H9 (cell line): ENCODE measurements at regions not wholly inside any gene's neighbourhood (a gene's known extent, or its start where the extent isn't known, plus 50 kb on each side); places are given as distances from the start of the nearest gene placed in this dataset.

Experiments used
- DNase-seq: peaks from one replicate; pipeline ENCODE4 v3.0.0-alpha.2; 2017
- H2AFZ ChIP-seq: one replicate; pipeline ENCODE4 v1.6.1; 2013; ENCODE audit warnings: mild to moderate bottlenecking, low read length, control low read depth, moderate library complexity
- H2AK5ac ChIP-seq: 2 replicates; pipeline ENCODE4 v1.6.1; 2013; ENCODE audit warnings: low read length, control low read depth, mixed read lengths; ENCODE audit not compliant: insufficient read length
- H2BK120ac ChIP-seq: one replicate; pipeline ENCODE4 v1.6.1; 2013; ENCODE audit warnings: low read depth, mild to moderate bottlenecking, low read length, control low read depth, inconsistent platforms; ENCODE audit not compliant: poor library complexity, severe bottlenecking
- H2BK12ac ChIP-seq: 2 replicates; pipeline ENCODE4 v1.6.1; 2013; ENCODE audit warnings: low read length, control low read depth, mixed read lengths, low read depth; ENCODE audit not compliant: insufficient read length
- H2BK15ac ChIP-seq: 2 replicates; pipeline ENCODE4 v1.6.1; 2013; ENCODE audit warnings: low read depth, low read length, control low read depth
- H2BK20ac ChIP-seq: one replicate; pipeline ENCODE4 v1.6.1; 2013; ENCODE audit warnings: low read depth, mild to moderate bottlenecking, low read length, control low read depth, inconsistent platforms; ENCODE audit not compliant: poor library complexity, severe bottlenecking
- H2BK5ac ChIP-seq: 2 replicates; pipeline ENCODE4 v1.6.1; 2013; ENCODE audit warnings: low read length, control low read depth, mixed read lengths; ENCODE audit not compliant: insufficient read length
- H3K14ac ChIP-seq: 2 replicates; pipeline ENCODE4 v1.6.1; 2013; ENCODE audit warnings: low read length, control low read depth; ENCODE audit not compliant: insufficient read depth
- H3K18ac ChIP-seq: 2 replicates; pipeline ENCODE4 v1.6.1; 2013; ENCODE audit warnings: low read depth, mild to moderate bottlenecking, mixed read lengths, low read length, control low read depth; ENCODE audit not compliant: insufficient read length
- H3K23ac ChIP-seq: 2 replicates; pipeline ENCODE4 v1.6.1; 2013; ENCODE audit warnings: low read length, control low read depth, mixed read lengths, low read depth; ENCODE audit not compliant: insufficient read length
- H3K23me2 ChIP-seq: 2 replicates; pipeline ENCODE4 v1.6.1; 2013; ENCODE audit warnings: low read depth, mild to moderate bottlenecking, mixed read lengths, low read length, control low read depth; ENCODE audit not compliant: insufficient read length, poor library complexity, severe bottlenecking
- H3K27ac ChIP-seq: 2 replicates; pipeline ENCODE4 v1.5.1; 2013; ENCODE audit warnings: low read length, control low read depth, mixed read lengths, low read depth; ENCODE audit not compliant: insufficient read length
- H3K27me3 ChIP-seq: 2 replicates; pipeline ENCODE4 v1.6.1; 2013; ENCODE audit warnings: low read length, control low read depth, inconsistent platforms; ENCODE audit not compliant: insufficient read depth
- H3K4ac ChIP-seq: 2 replicates; pipeline ENCODE4 v1.6.1; 2013; ENCODE audit warnings: low read depth, mild to moderate bottlenecking, control low read depth, inconsistent platforms, low read length, moderate library complexity
- H3K4me1 ChIP-seq: 2 replicates; pipeline ENCODE4 v1.6.1; 2013; ENCODE audit warnings: low read length, control low read depth, inconsistent platforms; ENCODE audit not compliant: insufficient read depth
- H3K4me2 ChIP-seq: 2 replicates; pipeline ENCODE4 v1.6.1; 2013; ENCODE audit warnings: low read length, control low read depth, mixed read lengths; ENCODE audit not compliant: insufficient read length, insufficient read depth
- H3K56ac ChIP-seq: 2 replicates; pipeline ENCODE4 v1.6.1; 2013; ENCODE audit warnings: low read depth, mild to moderate bottlenecking, mixed read lengths, low read length, control low read depth; ENCODE audit not compliant: insufficient read length
- H3K79me1 ChIP-seq: 2 replicates; pipeline ENCODE4 v1.6.1; 2013; ENCODE audit warnings: low read depth, mild to moderate bottlenecking, moderate library complexity, low read length, control low read depth, inconsistent platforms; ENCODE audit not compliant: insufficient read depth, poor library complexity, severe bottlenecking
- H3K79me2 ChIP-seq: 2 replicates; pipeline ENCODE4 v1.6.1; 2013; ENCODE audit warnings: low read length, control low read depth, inconsistent platforms; ENCODE audit not compliant: insufficient read depth
- H3K9ac ChIP-seq: 2 replicates; pipeline ENCODE4 v1.6.1; 2013; ENCODE audit warnings: low read length, control low read depth, mixed read lengths; ENCODE audit not compliant: insufficient read length; ENCODE audit errors: extremely low read depth
- H3K9me3 ChIP-seq: one replicate; pipeline ENCODE4 v1.6.1; 2013; ENCODE audit warnings: low read depth, low read length, inconsistent platforms; ENCODE audit not compliant: control insufficient read depth
- H3T11ph ChIP-seq: one replicate; pipeline ENCODE4 v1.6.1; 2013; ENCODE audit warnings: mild to moderate bottlenecking, low read length, control low read depth, inconsistent platforms
- H4K20me1 ChIP-seq: one replicate; pipeline ENCODE4 v1.6.1; 2013; ENCODE audit not compliant: control insufficient read depth, insufficient read length, insufficient read depth
- H4K5ac ChIP-seq: 2 replicates; pipeline ENCODE4 v1.6.1; 2013; ENCODE audit warnings: low read depth, mild to moderate bottlenecking, mixed read lengths, low read length, control low read depth; ENCODE audit not compliant: insufficient read length
- H4K8ac ChIP-seq: replicated peaks from 2 replicates; pipeline ENCODE4 v1.6.1; 2013; ENCODE audit warnings: low read length, control low read depth, mixed read lengths, low read depth; ENCODE audit not compliant: insufficient read length
- H4K91ac ChIP-seq: 2 replicates; pipeline ENCODE4 v1.6.1; 2013; ENCODE audit warnings: low read depth, mild to moderate bottlenecking, moderate library complexity, mixed read lengths, low read length, control low read depth; ENCODE audit not compliant: insufficient read length
- H3K27ac Mint-ChIP-seq, 3 experiments: 2 replicates in 2 of 3; 3 replicates in 1 of 3; pipeline ENCODE4 v1.8.0; 2020 to 2021; ENCODE audit warnings: mixed read lengths in 3 of 3, mild to moderate bottlenecking in 1 of 3, moderate library complexity in 1 of 3
- H3K27me3 Mint-ChIP-seq: 2 replicates; pipeline ENCODE4 v1.8.0; 2021; ENCODE audit warnings: low read depth, mild to moderate bottlenecking, moderate library complexity, mixed read lengths
- H3K36me3 Mint-ChIP-seq, 3 experiments: 2 replicates in 2 of 3; 3 replicates in 1 of 3; pipeline ENCODE4 v1.8.0; 2020 to 2021; ENCODE audit warnings: low read depth in 3 of 3, mixed read lengths in 3 of 3; ENCODE audit not compliant: insufficient read depth in 1 of 3
- H3K4me1 Mint-ChIP-seq, 2 experiments: 2 replicates each; pipeline ENCODE4 v1.8.0; 2020; ENCODE audit warnings: mixed read lengths in 2 of 2
- H3K4me3 Mint-ChIP-seq, 2 experiments: 2 replicates in 1 of 2; 3 replicates in 1 of 2; pipeline ENCODE4 v1.8.0; 2020 to 2021; ENCODE audit warnings: mild to moderate bottlenecking in 2 of 2, mixed read lengths in 2 of 2, moderate library complexity in 1 of 2
- H3K9me3 Mint-ChIP-seq, 2 experiments: 2 replicates in 1 of 2; 3 replicates in 1 of 2; pipeline ENCODE4 v1.8.0; 2020; ENCODE audit warnings: mild to moderate bottlenecking in 2 of 2, mixed read lengths in 2 of 2, moderate library complexity in 1 of 2
- WGBS: extraction: QIAGEN DNeasy Blood & Tissue Kit; methylation state at CpG from one replicate; pipeline ENCODE4 v1.1.7; 2013; ENCODE audit warnings: missing lambda C conversion rate, low lambda C conversion rate, mixed read lengths; ENCODE audit not compliant: insufficient read length; ENCODE audit errors: extremely low coverage; 5-methylcytosine and 5-hydroxymethylcytosine counted together
- TF ChIP-seq, protein P1 (sequence below): fragments of 200-600 bp; sonication (generic); conservative IDR thresholded peaks from 3 replicates; pipeline ENCODE4 v1.8.0; 2021; ENCODE audit warnings: antibody characterized with exemption, mild to moderate bottlenecking

DNA sequence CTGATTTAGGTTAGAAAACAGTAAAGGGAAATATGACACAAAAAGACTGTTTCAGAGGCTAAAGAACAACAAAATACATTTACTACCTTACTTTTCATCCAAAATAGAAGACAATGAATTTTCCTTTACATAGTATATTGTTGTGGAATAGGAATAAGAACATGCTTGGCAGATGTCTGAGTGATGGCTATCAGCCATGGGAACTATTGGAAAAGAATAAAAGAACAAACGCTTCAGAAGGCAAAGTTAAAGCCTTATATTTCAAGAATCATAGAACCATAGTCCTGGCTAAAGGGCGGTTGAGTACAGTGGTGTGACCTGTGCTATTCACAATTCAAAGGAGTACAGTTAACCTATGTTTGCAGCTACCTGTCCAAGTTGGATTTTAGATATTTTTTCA lies 73.9 kb upstream of the NRXN1 start:
- H3K4me1 Mint-ChIP-seq: peaks cover 40 to 43% of the 10 kb centered on the region in 2 experiments
- TF ChIP-seq, protein P1, sequence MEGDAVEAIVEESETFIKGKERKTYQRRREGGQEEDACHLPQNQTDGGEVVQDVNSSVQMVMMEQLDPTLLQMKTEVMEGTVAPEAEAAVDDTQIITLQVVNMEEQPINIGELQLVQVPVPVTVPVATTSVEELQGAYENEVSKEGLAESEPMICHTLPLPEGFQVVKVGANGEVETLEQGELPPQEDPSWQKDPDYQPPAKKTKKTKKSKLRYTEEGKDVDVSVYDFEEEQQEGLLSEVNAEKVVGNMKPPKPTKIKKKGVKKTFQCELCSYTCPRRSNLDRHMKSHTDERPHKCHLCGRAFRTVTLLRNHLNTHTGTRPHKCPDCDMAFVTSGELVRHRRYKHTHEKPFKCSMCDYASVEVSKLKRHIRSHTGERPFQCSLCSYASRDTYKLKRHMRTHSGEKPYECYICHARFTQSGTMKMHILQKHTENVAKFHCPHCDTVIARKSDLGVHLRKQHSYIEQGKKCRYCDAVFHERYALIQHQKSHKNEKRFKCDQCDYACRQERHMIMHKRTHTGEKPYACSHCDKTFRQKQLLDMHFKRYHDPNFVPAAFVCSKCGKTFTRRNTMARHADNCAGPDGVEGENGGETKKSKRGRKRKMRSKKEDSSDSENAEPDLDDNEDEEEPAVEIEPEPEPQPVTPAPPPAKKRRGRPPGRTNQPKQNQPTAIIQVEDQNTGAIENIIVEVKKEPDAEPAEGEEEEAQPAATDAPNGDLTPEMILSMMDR: no peak
- Histone ChIP-seq H4K91ac (no peak overlapping the region), H3K9me3 (no peaks in the 10 kb centered on the region), H3K4me1 (peaks cover 3% of the 10 kb centered on the region; the same call in 1 of the 2 replicates), H4K20me1 (peaks cover 2% of the 10 kb centered on the region), H3K27ac (no peak overlapping the region), H3K23ac (no peak overlapping the region), H2BK12ac (no peak overlapping the region), H3K79me2 (no peaks in the 10 kb centered on the region), H3K23me2 (no peaks in the 10 kb centered on the region), H3K79me1 (no peaks in the 10 kb centered on the region), H3T11ph (no peak overlapping the region), H3K27me3 (no peaks in the 10 kb centered on the region), H3K56ac (no peak overlapping the region), H2BK5ac (no peak overlapping the region), H2BK15ac (no peak overlapping the region), H3K14ac (no peak overlapping the region), H2AFZ (no peak overlapping the region), H3K9ac (no peak overlapping the region), H2AK5ac (no peak overlapping the region), H2BK120ac (no peak overlapping the region), H4K8ac (no peak overlapping the region), H3K4me2 (no peak overlapping the region), H3K4ac (no peak overlapping the region), H3K18ac (no peak overlapping the region), H4K5ac (no peak overlapping the region), H2BK20ac (no peak overlapping the region)
- H3K27ac Mint-ChIP-seq: no peak overlapping the region
- H3K27me3 Mint-ChIP-seq: no peaks in the 10 kb centered on the region
- H3K4me3 Mint-ChIP-seq: no peak overlapping the region
- no CpG with 5 or more reads among the region's 2 CpGs for WGBS
- H3K36me3 Mint-ChIP-seq: no peaks in the 10 kb centered on the region
- no peaks in the 10 kb centered on the region; a peak in 1 of 5 replicates for H3K9me3 Mint-ChIP-seq
- no peak for DNase-seq
